PC-3 (cell line): ENCODE measurements at regions not wholly inside any gene's neighbourhood (a gene's known extent, or its start where the extent isn't known, plus 50 kb on each side); places are given as distances from the start of the nearest gene placed in this dataset.

ENCODE experiments used
- ATAC-seq: fragments of 200-7000 bp; cut with Tn5 transposase; 2 replicates; pipeline ENCODE4 v1.9.1; 2020; ENCODE audit warnings: mild to moderate bottlenecking, moderate library complexity
- BruUV-seq: library from RNA; stranded (reverse); fragments of 400-500 nt; replicated peaks from 2 replicates; lab custom pipeline; 2021; lab: Mats Ljungman, UMichigan
- CTCF ChIA-PET: fragments of 300-600 bp; sonication (Branson Sonifier 250); formaldehyde crosslinking; loops from one replicate; lab custom pipeline; 2022; ENCODE audit warnings: antibody characterized with exemption; lab: Charles Lee
- POLR2A ChIA-PET: fragments of 300-600 bp; sonication (Branson Sonifier 250); formaldehyde crosslinking; loops from one replicate; lab custom pipeline; 2022; ENCODE audit warnings: antibody characterized with exemption; ENCODE audit not compliant: unreplicated experiment; lab: Charles Lee
- DNase-seq: peaks from one replicate; pipeline ENCODE4 v3.0.0-alpha.2; 2015
- H2AFZ ChIP-seq: fragments of 300-600 bp; sonication (generic); 2 replicates; pipeline ENCODE4 v1.6.0; 2016; ENCODE audit warnings: antibody characterized with exemption, low read length
- H3F3A ChIP-seq: fragments of 300-600 bp; sonication (generic); one replicate; pipeline ENCODE4 v1.6.0; 2017; ENCODE audit warnings: antibody characterized with exemption, low read length, control low read depth, mild to moderate bottlenecking; ENCODE audit not compliant: unreplicated experiment
- H3K27ac ChIP-seq: fragments of 300-600 bp; sonication (generic); 2 replicates; pipeline ENCODE4 v1.5.1; 2016; ENCODE audit warnings: mild to moderate bottlenecking, low read length
- H3K27me3 ChIP-seq: fragments of 300-600 bp; sonication (generic); 2 replicates; pipeline ENCODE4 v1.6.1; 2016; ENCODE audit warnings: low read length, mixed read lengths
- H3K36me3 ChIP-seq: fragments of 300-600 bp; sonication (generic); 2 replicates; pipeline ENCODE4 v1.6.1; 2016; ENCODE audit warnings: low read depth, mixed run types, low read length, mixed read lengths
- H3K4me1 ChIP-seq: fragments of 300-600 bp; sonication (generic); 2 replicates; pipeline ENCODE4 v1.5.1; 2016; ENCODE audit warnings: low read length; ENCODE audit not compliant: insufficient read depth
- H3K4me2 ChIP-seq: fragments of 300-600 bp; sonication (generic); 2 replicates; pipeline ENCODE4 v1.6.0; 2016; ENCODE audit warnings: low read length
- H3K4me3 ChIP-seq: fragments of 300-600 bp; sonication (generic); 2 replicates; pipeline ENCODE4 v1.5.1; 2016; ENCODE audit warnings: mild to moderate bottlenecking, low read length, mixed read lengths
- H3K79me2 ChIP-seq: fragments of 300-600 bp; sonication (generic); 2 replicates; pipeline ENCODE4 v1.6.1; 2017; ENCODE audit warnings: low read length, mixed read lengths
- H3K9ac ChIP-seq: fragments of 300-600 bp; sonication (generic); 2 replicates; pipeline ENCODE4 v1.6.0; 2016; ENCODE audit warnings: mild to moderate bottlenecking, low read length
- H3K9me2 ChIP-seq: fragments of 300-600 bp; sonication (generic); replicated peaks from 2 replicates; pipeline ENCODE4 v1.6.1; 2016; ENCODE audit warnings: mixed run types, low read length, mixed read lengths
- H3K9me3 ChIP-seq: fragments of 300-600 bp; sonication (generic); 2 replicates; pipeline ENCODE4 v1.6.1; 2016; ENCODE audit warnings: low read length, mixed read lengths
- H4K20me1 ChIP-seq: fragments of 300-600 bp; sonication (generic); 2 replicates; pipeline ENCODE4 v1.6.1; 2016; ENCODE audit warnings: low read length, mixed read lengths
- EZH2 ChIP-seq: fragments of 300-600 bp; sonication (generic); IDR thresholded peaks from one replicate; pipeline ENCODE4 v1.6.1; 2017; ENCODE audit warnings: antibody characterized with exemption, mild to moderate bottlenecking, low read length; ENCODE audit not compliant: unreplicated experiment
- EZH2phosphoT487 ChIP-seq: fragments of 300-600 bp; sonication (generic); IDR thresholded peaks from 2 replicates; pipeline ENCODE4 v1.6.1; 2018; ENCODE audit warnings: mild to moderate bottlenecking, antibody characterized with exemption, low read length, borderline replicate concordance
- intact Hi-C: fragments of 100-400 bp; cut with micrococcal nuclease; formaldehyde crosslinking; loops from 2 replicates; pipeline ENCODE4 v1.9.0; 2023
- TF ChIP-seq, protein P1 (sequence below): fragments of 300-600 bp; sonication (generic); conservative IDR thresholded peaks from 2 replicates; pipeline ENCODE4 v1.5.1; 2017; ENCODE audit warnings: antibody characterized with exemption, low read depth, mild to moderate bottlenecking, low read length

- Histone ChIP-seq H3K79me2 (no peaks in the 10 kb centered on the region), H3K27me3 (no peaks in the 10 kb centered on the region), H3K9me3 (no peaks in the 10 kb centered on the region), H3K36me3 (no peaks in the 10 kb centered on the region), H4K20me1 (no peaks in the 10 kb centered on the region), H3K4me2 (no peak overlapping the region), H3F3A (no peaks in the 10 kb centered on the region), H3K4me3 (no peak overlapping the region), H3K9me2 (no peaks in the 10 kb centered on the region), H2AFZ (no peak overlapping the region), H3K4me1 (peaks cover 6% of the 10 kb centered on the region; the same call in 1 of the 2 replicates), H3K27ac (no peak overlapping the region), H3K9ac (no peak overlapping the region)
- TF ChIP-seq EZH2phosphoT487 (no peak), EZH2 (no peak)
- TF ChIP-seq, protein P1, sequence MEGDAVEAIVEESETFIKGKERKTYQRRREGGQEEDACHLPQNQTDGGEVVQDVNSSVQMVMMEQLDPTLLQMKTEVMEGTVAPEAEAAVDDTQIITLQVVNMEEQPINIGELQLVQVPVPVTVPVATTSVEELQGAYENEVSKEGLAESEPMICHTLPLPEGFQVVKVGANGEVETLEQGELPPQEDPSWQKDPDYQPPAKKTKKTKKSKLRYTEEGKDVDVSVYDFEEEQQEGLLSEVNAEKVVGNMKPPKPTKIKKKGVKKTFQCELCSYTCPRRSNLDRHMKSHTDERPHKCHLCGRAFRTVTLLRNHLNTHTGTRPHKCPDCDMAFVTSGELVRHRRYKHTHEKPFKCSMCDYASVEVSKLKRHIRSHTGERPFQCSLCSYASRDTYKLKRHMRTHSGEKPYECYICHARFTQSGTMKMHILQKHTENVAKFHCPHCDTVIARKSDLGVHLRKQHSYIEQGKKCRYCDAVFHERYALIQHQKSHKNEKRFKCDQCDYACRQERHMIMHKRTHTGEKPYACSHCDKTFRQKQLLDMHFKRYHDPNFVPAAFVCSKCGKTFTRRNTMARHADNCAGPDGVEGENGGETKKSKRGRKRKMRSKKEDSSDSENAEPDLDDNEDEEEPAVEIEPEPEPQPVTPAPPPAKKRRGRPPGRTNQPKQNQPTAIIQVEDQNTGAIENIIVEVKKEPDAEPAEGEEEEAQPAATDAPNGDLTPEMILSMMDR: no peak
- no peak for ATAC-seq
- intact Hi-C loops: no loop called here
- no TSS peak for BruUV-seq
- ChIA-PET CTCF (no interaction called here), POLR2A (no interaction called here)
- DNase-seq: no peak
These were observed 360.2 kb downstream of the ADGRL2 start for GRCh38 chr1:82160903-82161302.

DNA sequence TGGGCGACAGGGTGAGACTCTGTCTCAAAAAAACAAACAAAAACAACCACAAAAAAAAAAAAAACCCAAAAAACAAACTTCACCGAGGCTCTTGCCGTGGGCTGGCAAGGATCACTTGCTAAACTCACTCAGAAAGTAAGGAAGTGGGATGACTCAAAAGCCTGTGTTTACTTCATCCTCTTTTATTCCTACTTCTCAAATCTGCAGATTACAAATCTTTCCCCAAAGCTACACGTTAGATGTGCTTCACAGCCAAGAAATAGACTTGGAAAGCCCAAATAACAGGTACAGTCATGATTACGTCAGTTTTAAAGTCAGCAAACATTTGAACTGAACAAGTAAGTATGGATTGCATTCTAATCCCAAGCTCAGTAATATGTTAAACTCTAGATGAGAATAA lies 359.3 kb downstream of the ADGRL2 start:
- peak overlapping the region; percentile 23; the same call in 1 of the 2 replicates for H3K4me2 ChIP-seq
- no TSS peak for BruUV-seq
- H4K20me1 ChIP-seq: no peaks in the 10 kb centered on the region
- peak; percentile 83 for DNase-seq
- no peaks in the 10 kb centered on the region for H3K79me2 ChIP-seq
- H3K27me3 ChIP-seq: no peaks in the 10 kb centered on the region
- intact Hi-C loops: no loop called here
- no peaks in the 10 kb centered on the region for H3K9me2 ChIP-seq
- peaks cover 6% of the 10 kb centered on the region; the same call in 1 of the 2 replicates for H3K4me1 ChIP-seq
- H3K9me3 ChIP-seq: no peaks in the 10 kb centered on the region
- H3K27ac ChIP-seq: no peak overlapping the region
- H3K36me3 ChIP-seq: no peaks in the 10 kb centered on the region
- ChIA-PET POLR2A (no interaction called here), CTCF (no interaction called here)
- H3K4me3 ChIP-seq: no peak overlapping the region
- peak; percentile 57 for ATAC-seq
- no peak overlapping the region for H3K9ac ChIP-seq
- H3F3A ChIP-seq: no peaks in the 10 kb centered on the region
- no peak overlapping the region for H2AFZ ChIP-seq
- TF ChIP-seq EZH2phosphoT487 (no peak), EZH2 (no peak)
- TF ChIP-seq, protein P1: no peak

DNA sequence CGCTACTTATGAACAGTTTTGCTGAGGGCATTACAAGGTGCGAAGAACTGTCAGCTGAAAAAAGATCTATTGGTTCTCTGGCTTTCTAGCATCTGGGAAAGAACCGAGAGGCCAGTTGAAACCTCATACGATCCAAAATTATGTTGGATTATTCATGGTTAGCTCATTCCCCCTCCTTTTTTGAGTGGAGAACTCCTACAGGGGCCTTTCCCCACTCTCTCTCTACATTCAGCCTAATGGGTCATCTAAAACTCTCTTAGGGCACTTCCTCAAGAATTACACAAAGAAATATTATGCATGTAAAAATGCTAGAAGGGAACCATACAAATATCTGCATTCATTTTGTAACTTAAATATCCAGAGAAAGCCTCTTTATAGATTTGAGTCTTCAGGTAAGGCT lies 358.2 kb downstream of the ADGRL2 start:
- H2AFZ ChIP-seq: no peak overlapping the region
- no peak overlapping the region for H3K4me2 ChIP-seq
- no TSS peak for BruUV-seq
- no peak for ATAC-seq
- H4K20me1 ChIP-seq: no peaks in the 10 kb centered on the region
- ChIA-PET POLR2A (no interaction called here), CTCF (no interaction called here)
- H3K9me3 ChIP-seq: no peaks in the 10 kb centered on the region
- H3K4me1 ChIP-seq: peaks cover 6% of the 10 kb centered on the region; the same call in 1 of the 2 replicates
- TF ChIP-seq, protein P1: no peak
- TF ChIP-seq EZH2phosphoT487: no peak
- TF ChIP-seq EZH2: no peak
- no peaks in the 10 kb centered on the region for H3F3A ChIP-seq
- H3K36me3 ChIP-seq: no peaks in the 10 kb centered on the region
- DNase-seq: no peak
- no peaks in the 10 kb centered on the region for H3K79me2 ChIP-seq
- no peaks in the 10 kb centered on the region for H3K27me3 ChIP-seq
- no peaks in the 10 kb centered on the region for H3K9me2 ChIP-seq
- H3K4me3 ChIP-seq: no peak overlapping the region
- no peak overlapping the region for H3K9ac ChIP-seq
- intact Hi-C loops: no loop called here
- no peak overlapping the region for H3K27ac ChIP-seq
